Spleen (tissue), 7 donors: ENCODE measurements at regions not wholly inside any gene's neighbourhood (a gene's known extent, or its start where the extent isn't known, plus 50 kb on each side); places are given as distances from the start of the nearest gene placed in this dataset.

Source experiments
- CTCF ChIP-seq, 11 experiments: fragments of 200-600 bp in 7 of 11; fragments of 450-650 bp in 4 of 11; sonication (generic) in 4 of 11; IDR thresholded peaks in 8 of 11; conservative IDR thresholded peaks in 3 of 11; 1 replicate in 7 of 11; 2 replicates in 4 of 11; pipeline versions ENCODE4 v1.4.0 to v1.8.0; 2016 to 2021; ENCODE audit warnings: antibody characterized with exemption in 11 of 11, inconsistent platforms in 4 of 11, mild to moderate bottlenecking in 1 of 11
- POLR2A ChIP-seq, 3 donors: fragments of 450-650 bp; IDR thresholded peaks; one replicate each; pipeline ENCODE4 v1.5.1; 2017; ENCODE audit warnings: antibody characterized with exemption in 3 of 3, mild to moderate bottlenecking in 1 of 3
- POLR2AphosphoS5 ChIP-seq, 3 donors: sonication (generic); formaldehyde crosslinking; IDR thresholded peaks; one replicate each; pipeline ENCODE4 v1.5.1; 2017; ENCODE audit warnings: antibody characterized with exemption in 3 of 3
- donor health status: DM: no; HTN: no; CAD: no; lungs with moderate emphysema.
- donor health status: DM: no; HTN: no; CAD: no.
- donor health status: DM: no; HTN: no; CAD: no.

DNA sequence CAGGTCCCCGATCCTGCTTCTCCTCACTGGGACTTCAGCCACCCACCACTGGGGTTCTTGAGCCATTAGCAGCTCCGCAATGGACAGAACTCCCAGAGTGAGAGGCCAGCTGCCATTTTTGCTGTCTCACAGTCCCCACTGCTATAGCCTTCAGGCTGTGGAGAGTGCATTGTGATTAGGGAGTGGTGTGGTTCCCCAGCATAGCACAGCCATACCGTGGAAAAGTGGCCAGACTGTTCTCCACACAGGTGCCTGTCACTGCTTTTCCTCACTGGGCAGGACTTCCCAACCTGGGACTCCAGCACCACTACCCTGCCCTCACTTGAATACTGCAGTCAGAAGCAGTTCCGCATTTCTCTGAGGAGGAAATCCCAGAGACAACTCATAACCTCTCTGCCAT, 270.3 kb upstream of the DCBLD2 start:
- no peak for TF ChIP-seq CTCF (IDR thresholded peaks at IDR 0.05 in 8 of 11, conservative IDR thresholded peaks at IDR 0.05 in 3 of 11)
- no peak for TF ChIP-seq POLR2AphosphoS5 (IDR thresholded peaks at IDR 0.05)
- TF ChIP-seq POLR2A (IDR thresholded peaks at IDR 0.05): no peak
